GM21786 (cell line): ENCODE measurements at regions not wholly inside any gene's neighbourhood (a gene's known extent, or its start where the extent isn't known, plus 50 kb on each side); places are given as distances from the start of the nearest gene placed in this dataset.

Experiments used
- ATAC-seq: cut with Tn5 transposase; IDR thresholded peaks from one replicate; pipeline ENCODE4 v1.9.1; 2021; ENCODE audit not compliant: unreplicated experiment

DNA sequence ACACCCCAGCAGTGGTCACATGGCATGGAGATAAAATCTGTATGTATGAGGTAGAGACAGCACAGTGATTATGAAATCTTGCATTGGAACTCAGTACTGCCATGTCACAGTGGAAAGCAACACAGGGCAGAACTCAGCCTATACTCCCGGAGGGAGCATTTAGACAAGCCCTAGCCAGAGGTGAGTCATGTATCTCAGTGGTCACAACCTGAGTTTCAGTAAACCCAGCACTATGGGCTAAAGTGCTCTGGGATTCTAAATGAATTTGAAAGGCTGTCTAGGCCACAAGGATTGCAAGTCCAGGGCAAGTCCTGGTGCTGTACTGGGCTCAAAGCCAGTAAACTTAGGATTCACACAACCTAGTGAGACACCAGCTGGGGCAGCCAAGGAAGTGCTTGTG lies 1717.1 kb upstream of the RAG2 start:
- ATAC-seq, result no peak

GRCh38 chr11:38307455-38307854 lies 1709.4 kb upstream of the RAG2 start:
- ATAC-seq, result no peak

DNA sequence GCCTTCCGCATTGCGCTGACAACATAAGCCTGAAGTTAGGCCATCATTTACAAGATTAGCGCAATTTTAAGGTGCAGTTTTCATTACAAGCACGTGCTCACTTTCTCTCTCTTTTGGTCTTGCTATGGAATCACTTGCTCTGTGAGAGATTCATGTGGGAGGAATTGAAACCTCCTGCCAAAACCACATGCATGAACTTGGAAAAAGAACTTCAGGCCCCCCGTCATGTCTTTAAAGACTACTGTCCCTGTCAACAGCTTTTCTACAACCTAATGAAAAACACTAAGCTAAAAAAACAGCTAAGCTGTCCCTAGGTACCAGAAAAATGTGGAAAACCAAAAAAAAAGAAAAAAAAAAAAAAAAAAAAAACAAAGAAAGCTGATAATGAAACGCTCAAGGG lies 1707.6 kb upstream of the RAG2 start:
- ATAC-seq, result no peak

GRCh38 chr11:38304926-38305325 lies 1706.9 kb upstream of the RAG2 start:
- no peak for ATAC-seq

DNA sequence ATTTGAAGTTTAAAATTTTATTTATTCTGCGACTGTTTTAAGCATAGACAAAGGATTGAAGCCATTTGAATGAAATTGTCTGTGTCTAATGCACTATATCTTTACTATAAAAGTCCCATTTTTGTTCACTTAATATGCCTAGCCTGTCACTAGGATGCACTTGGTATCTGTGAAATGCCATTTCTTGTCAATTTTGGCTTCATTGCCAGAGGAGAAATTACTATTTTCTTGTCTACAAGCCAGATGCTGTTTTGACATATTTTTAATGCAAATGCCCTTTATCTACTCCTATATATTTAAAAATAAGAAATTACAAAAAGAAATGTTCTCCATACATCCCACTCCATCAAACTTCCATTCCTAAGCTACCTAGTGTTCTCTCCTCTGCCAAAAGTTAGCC lies 1704.5 kb upstream of the RAG2 start:
- ATAC-seq, result no peak

DNA sequence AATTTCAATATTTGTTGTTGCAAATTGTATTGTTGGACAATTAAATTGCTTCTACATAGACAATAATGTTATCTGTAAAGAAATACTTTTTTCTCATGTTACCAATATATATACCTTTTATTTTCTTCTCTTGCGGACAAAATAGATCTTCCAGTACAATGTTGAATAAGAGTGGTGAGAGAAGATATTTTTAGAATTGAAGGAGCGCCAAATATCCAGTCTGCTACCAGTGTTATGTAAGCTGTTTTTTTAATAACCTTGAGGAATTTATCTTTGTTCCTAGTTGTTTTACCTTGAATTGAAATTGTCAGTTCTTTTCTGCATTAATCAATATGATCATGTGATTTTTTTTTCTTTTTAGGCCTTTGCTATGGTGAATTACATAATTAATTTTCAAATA lies 1702.5 kb upstream of the RAG2 start:
- ATAC-seq, result no peak

- ATAC-seq, result no peak
These were observed 1698.3 kb upstream of the RAG2 start for GRCh38 chr11:38296211-38296776.

DNA sequence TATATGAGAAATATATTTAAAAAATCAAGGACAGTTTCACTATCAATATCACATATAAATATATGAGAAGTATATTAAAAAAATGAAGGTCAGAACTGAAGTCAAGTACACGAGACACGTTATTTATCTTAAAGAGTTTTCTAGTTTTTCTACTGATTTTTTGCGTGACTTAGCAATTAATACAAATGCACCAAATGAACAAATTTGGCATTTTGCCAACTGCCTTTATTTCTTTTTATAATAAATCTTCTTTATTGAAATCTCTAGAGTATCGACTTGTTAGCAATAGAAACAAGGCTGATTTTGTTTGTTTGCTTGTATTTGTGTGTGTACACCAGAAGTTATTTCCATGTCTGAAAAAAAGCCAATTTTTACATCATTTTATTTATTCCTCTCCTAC lies 1684.7 kb upstream of the RAG2 start:
- no peak for ATAC-seq

DNA sequence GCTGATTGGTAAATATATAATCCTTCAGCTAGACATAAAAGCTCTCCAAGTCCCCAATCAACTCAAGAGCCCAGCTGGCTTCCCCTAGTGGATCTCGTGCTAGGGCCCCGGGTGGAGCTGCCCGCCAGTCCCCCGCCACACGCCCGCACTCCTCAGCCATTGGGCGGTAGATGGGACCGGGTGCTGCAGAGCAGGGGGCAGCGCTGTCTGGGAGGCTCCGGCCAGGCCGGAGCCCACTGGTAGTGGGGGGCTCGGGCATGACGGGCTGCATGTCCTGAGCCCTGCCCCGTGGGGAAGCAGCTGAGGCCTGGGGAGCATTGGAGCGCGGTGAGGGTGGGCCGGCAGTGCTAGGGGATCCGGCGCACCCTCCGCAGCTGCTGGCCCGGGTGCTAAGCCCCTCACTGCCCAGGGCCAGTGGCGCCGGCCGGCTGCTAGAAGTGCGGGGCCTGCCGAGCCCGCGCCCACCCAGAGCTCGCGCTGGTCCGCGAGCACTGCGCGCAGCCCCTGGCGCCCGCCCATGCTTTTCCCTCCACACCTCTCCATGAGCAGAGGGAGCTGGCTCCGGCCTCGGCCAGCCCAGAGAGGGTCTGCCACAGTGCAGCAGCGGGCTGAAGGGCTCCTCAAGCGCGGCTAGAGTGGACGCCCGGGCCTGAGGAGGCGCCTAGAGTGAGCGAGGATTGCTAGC lies 1680.6 kb upstream of the RAG2 start:
- no peak for ATAC-seq

DNA sequence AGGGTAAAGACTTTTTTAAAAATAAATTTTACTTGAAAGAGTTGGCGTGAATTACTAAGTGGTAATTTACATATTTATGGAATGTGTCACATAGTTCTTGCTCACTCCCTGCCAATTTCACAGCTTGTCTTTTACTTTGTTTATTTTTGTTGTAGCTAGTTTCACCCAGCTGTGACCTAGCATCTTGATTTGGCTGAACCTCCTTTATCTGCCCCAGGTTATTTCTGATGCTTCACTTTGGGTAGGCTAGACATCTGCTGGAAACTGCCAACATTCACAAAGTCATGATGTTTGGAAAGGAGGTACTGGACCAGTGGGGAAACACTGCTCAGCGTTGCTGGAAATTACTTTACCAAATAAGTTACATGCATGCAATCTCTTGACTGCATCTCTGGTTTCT lies 1676.0 kb upstream of the RAG2 start:
- ATAC-seq, result no peak

DNA sequence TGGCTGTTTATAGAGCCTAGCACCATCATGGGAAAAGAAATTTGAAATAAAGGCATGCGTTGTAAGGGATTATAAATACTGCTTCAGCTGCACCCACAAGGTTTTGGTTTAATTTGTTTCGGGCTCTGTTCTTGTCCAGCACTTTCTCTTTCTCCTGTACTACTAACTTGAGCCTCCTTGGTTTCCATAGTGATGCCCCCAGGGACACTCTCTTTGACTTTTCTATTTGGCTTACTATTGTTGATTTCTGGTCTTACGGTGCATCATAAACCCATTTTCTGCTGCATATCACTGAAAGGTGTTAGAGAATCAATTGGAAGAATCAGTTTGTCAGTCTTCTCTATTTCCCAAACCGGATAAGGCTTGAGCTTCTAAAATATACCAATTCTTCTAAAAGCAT lies 1674.3 kb upstream of the RAG2 start:
- no peak for ATAC-seq

GRCh38 chr11:38266691-38267090 lies 1668.7 kb upstream of the RAG2 start:
- no peak for ATAC-seq

GRCh38 chr11:38256436-38256835 lies 1658.4 kb upstream of the RAG2 start:
- ATAC-seq, result no peak

GRCh38 chr11:38254913-38255312 lies 1656.9 kb upstream of the RAG2 start:
- no peak for ATAC-seq

- ATAC-seq, result no peak
These were observed 1654.6 kb upstream of the RAG2 start for GRCh38 chr11:38252620-38253019.

DNA sequence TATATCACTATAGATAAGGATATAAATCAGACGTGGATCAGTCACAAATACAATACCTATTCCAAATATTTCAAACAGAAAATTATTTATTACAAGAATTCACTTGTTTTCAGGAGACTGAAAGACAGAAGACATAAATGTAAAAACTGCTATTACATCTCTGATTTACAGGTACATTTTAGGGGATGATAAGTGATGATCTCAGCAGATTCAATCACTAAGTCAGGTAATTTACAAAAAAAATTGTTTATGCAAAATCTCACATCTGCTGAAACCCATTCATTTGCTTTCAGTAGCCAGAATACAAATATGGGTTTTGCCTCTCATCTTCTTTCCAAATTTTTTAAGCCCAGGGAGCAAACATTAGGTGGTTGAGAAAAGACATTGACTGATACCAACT lies 1648.4 kb upstream of the RAG2 start:
- ATAC-seq, result no peak

DNA sequence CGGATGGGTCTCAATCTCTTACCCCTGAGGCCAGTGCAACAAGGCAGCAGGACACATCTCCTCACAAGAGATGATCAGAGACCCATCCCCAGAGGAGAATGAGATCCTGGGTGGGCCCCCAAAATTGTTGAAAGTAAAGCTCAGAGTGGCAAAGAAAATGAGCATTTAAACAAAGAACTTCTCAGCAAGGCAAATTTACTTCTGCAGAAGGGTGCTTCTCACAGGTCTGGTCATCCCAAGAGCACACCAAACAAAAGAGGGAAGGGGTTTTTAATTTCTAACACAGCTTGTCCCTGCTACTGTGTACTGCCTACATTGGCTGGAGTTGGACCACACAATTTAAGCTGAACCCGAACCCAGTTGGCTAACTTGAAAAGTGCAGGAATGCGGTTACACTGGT lies 1628.6 kb upstream of the RAG2 start:
- no peak for ATAC-seq

DNA sequence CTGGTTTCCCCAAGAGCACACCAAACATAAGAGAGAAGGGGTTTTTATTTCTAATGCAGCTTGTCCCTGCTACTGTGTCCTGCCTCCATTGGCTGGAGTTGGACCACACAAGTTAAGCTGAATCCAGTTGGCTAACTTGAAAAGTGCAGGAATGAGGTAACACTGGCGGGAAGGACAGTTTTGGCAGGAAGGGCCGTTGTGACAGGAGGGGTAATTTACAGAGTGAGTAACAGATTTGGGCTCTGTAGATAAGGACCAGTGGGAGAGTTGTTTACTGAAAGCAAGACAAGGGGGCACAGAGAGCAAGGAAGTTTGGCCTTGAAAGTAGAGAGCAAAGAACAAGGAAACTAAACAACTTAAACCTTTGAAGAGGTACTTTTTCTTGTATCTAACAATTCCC lies 1623.3 kb upstream of the RAG2 start:
- no peak for ATAC-seq

GRCh38 chr11:38219636-38220035 lies 1621.6 kb upstream of the RAG2 start:
- no peak for ATAC-seq

DNA sequence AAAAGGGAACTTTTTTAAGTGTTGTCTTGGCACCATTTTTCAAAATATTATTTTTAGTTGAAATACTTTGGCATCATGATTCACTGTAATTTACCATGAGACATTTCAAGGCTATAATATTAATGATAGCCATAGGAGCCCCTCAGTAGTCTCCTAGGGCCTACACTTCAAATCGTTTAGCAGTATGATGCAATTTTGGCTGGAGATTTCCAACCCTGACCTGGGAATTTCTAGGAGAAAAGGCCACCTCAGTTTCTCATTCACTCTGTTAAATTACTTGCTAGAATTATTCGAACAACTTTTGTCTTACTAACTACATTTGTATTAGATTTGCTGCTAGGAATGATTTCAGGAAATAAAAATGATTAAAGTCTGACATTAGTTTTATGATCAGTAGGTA lies 1610.9 kb upstream of the RAG2 start:
- ATAC-seq, result no peak

DNA sequence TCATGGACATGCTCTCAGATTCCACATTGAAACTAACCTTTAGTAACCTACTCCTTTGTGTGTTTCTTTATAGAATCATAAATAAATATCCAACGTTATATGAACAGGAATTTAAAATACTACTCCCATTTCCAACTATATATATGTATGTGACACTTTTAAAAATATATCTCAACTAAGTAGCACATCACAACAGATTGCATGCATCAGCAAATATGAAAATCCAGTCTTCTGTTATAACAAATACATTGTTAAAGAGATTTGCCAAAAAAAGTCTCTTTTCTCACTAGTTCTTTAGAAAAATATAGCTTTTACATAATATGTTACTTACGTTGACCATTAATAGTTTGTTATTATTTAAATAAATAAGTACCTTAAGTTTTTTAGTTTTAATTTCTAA lies 1608.6 kb upstream of the RAG2 start:
- ATAC-seq, result no peak

- ATAC-seq, result no peak
These were observed 1593.1 kb upstream of the RAG2 start for GRCh38 chr11:38191101-38191500.
